NOMO-1 treated with dmso at 0.1 percent for 144 hours (cell line): ENCODE measurements at regions not wholly inside any gene's neighbourhood (a gene's known extent, or its start where the extent isn't known, plus 50 kb on each side); places are given as distances from the start of the nearest gene placed in this dataset.
"Not testable (repeated sequence)": the region's sequence is repeated elsewhere in the genome, so short reads cannot be mapped to it uniquely, and the experiment has no call there.

Experiments
- DNase-seq: peaks from one replicate; lab custom pipeline; 2025; ENCODE audit not compliant: unreplicated experiment; lab: John Stamatoyannopoulos, UW

- DNase-seq: no peak
These were observed 153.5 kb downstream of the HHIP start for GRCh38 chr4:144799486-144799885.

- DNase-seq: no peak
These were observed 155.8 kb downstream of the HHIP start for GRCh38 chr4:144801731-144802130.

- no peak for DNase-seq
These were observed 162.1 kb downstream of the HHIP start for GRCh38 chr4:144808034-144808433.

DNA sequence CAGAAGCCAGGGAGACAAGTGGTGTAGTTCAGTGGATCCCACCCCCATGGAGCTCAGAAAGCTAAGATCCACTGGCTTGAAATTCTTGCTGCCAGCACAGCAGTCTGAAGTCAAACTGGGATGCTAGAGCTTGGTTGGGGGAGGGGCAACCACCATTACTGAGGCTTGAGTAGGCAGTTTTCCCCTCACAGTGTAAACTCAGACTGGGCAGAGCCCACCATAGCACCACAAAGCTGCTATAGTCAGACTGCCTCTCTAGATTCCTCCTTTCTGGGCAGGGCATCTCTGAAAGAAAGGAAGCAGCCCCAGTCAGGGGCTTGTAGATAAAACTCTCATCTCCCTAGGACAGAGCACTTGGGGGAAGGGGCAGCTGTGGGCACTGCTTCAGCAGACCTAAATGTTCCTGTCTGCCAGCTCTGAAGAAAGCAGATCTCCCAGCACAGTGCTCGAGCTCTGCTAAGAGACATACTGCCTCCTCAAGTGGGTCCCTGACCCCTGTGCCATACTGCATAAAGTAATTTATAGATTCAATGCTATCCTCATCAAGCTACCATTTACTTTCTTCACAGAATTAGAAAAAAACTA is 163.2 kb downstream of the HHIP start:
- no peak for DNase-seq

GRCh38 chr4:144816668-144817067 is 170.7 kb downstream of the HHIP start:
- no peak for DNase-seq

DNA sequence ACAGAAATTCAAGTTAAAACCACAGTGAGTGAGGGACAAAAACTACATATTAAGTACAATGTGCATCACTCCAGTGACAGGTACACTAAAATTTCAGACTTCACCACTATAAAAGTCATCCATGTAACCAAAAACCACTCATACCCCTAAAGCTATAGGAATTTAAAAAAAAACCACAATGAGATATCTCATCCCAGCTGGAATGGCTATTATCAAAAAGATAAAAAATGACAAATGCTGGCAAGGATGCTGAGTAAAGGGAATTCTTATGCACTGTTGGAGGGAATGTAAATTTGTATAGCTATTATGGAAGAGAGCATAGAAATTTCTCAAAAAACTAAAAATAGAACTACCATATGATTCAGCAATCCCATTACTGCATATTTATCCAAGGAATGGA is 171.1 kb downstream of the HHIP start:
- DNase-seq: no peak

DNA sequence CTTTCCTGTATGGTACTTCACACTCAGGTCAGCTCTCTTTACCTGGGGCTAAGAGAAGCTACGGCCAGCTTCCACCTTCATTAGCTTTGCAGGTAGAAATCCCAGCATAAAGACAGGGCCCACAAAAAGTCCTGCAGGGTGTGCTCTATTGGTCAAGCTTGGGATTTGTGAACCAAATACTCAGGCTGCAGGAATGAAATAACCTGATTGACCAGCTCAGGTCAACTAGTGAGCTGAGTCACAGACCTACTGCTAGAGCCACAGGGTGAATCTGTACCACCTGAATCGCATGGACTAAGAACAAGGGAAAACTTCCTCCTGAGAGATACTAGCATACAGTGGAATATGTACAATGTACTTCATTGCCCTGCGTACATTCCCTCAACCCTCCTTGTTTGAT is 172.2 kb downstream of the HHIP start:
- DNase-seq: no peak

DNA sequence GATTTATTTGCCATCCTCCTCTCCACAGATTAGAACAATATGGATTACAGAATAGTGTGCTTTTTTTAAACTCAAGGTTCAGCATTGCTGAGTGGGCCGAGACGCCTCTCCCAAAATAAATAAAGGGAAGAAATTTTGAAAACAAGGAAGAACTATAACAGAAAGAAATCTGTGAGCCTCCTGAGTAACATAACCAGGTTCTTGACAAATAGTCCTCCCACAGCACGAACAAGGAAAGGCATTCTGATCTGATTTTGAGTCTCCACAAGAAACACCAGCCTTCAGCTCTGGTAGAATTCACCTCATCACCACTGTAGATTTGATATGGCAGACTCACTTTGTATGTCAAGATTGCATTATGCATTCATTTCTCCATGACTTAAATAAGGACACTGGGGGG is 173.6 kb downstream of the HHIP start:
- DNase-seq: no peak

GRCh38 chr4:144820011-144820727 is 174.2 kb downstream of the HHIP start:
- DNase-seq: no peak

GRCh38 chr4:144820728-144821085 is 174.8 kb downstream of the HHIP start:
- no peak for DNase-seq

DNA sequence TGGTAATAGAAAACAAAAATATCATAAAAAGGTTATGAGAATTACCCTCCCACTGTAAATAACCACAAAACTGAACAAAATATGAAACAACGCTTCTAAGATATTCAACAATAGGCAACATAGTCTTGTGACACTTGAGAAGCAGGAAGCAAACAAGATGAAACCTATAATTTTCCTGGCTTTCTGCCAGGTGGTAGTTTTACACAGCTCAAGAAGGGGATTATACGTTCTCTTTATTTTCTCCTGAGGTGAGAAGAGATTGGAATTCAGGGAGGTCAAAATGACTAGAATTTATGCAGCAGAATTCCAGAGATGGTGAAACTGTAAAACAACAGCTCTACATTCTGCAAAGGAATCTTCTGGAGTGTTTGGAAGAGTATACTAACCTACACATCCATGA is 186.0 kb downstream of the HHIP start:
- no peak for DNase-seq

DNA sequence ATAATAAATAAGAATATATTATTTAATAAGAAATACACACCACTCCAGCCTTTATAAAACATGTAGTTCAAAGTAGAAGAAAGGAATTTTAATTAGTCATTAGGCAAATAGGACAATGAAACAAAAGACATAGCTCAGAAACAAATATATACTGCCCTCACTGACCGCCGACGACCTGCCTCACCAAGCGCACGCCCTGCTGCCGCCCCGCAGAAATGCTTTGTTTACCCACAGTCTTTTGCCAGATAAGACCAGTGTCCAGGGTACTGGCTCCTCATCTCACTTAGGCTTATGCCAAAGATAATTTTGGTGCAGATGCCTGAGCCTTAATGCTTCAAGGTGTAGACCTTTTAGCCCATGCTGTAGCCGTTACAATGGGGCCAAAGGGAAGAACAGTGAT is 199.5 kb downstream of the HHIP start:
- no peak for DNase-seq

- no peak for DNase-seq
These were observed 206.0 kb downstream of the HHIP start for GRCh38 chr4:144851948-144852347.

DNA sequence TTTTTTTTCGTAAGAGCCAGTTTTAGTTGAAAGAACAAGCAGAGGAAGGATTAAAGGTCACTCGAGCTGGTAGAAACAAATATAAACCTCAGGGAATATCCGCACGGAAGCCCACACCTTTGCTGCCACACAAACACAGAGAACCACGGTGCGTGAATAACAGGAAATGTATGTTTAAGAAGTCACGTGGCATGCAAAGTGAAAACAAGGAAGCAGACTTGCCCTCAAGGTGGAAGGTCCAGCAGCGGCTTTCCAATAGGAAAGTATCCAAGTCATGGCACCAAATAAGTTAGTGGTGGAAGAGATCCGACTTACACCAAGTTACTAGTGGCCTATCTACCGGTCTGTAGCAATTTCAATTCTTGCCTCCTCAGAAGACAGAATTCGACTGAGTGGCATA is 215.5 kb downstream of the HHIP start:
- DNase-seq: no peak

GRCh38 chr4:144862210-144862609 is 216.3 kb downstream of the HHIP start:
- DNase-seq: no peak

DNA sequence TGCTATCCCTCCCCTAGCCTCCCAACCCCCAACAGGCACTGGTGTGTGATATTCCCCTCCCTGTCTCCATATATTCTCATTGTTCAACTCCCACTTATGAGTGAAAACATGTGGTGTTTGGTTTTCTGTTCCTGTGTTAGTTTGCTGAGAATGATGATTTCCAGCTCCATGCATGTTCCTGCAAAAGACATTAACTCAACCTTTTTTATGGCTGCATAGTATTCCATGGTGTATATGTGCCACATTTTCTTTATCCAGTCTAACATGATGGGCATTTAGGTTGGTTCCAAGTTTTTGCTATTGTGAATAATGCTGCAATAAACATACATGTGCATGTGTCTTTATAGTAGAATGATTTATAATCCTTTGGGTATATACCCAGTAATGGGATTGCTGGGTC is 218.9 kb downstream of the HHIP start:
- not testable (repeated sequence) for DNase-seq

GRCh38 chr4:144868309-144868708 is 222.4 kb downstream of the HHIP start:
- DNase-seq: no peak

- DNase-seq: no peak
These were observed 225.3 kb downstream of the ANAPC10 start for GRCh38 chr4:144872508-144873225.

DNA sequence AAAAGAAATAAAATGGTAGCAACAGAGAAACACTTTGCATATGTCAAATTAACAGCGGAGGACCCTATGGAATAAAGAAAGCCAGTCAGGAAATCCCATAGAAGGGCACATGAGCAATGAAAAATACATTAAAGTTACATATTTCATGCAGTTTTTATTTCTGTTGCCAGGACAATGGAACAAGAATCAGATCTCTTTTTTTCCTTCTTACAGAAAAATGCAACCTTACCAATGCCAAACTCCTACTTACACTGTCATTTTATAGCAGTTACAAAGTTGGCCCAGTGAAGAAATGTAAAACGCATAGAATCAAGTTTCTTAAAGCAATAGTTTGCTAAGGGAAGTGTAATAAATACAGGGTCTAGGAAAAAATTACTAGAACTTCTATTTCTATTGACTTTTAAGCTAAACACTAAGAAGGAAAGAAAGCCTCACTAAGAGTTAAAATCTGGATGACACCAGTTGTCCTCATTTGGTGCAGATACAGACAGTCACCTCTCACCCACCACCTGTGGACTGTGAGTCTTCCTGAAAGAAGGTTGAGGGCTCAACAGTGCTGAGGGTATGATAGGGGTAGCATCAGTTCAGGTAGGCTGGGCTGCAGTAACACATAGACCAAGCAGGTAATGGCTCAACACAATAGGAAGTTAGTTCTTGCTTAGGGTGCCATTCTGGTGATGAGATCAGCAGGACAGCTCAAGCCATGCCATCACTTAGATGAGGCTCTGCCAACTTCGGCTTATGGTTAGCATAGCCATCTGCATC is 224.6 kb downstream of the ANAPC10 start:
- no peak for DNase-seq

GRCh38 chr4:144894573-144894972 is 203.4 kb downstream of the ANAPC10 start:
- peak; percentile 43 for DNase-seq

GRCh38 chr4:144899393-144899792 is 198.6 kb downstream of the ANAPC10 start:
- DNase-seq: no peak

GRCh38 chr4:144901141-144901540 is 196.9 kb downstream of the ANAPC10 start:
- no peak for DNase-seq
